GM21737 (cell line): ENCODE measurements at regions not wholly inside any gene's neighbourhood (a gene's known extent, or its start where the extent isn't known, plus 50 kb on each side); places are given as distances from the start of the nearest gene placed in this dataset.
"Not testable (repeated sequence)": the region's sequence is repeated elsewhere in the genome, so short reads cannot be mapped to it uniquely, and the experiment has no call there.

ENCODE experiments used
- ATAC-seq: cut with Tn5 transposase; IDR thresholded peaks from one replicate; pipeline ENCODE4 v1.9.1; 2021; ENCODE audit warnings: mild to moderate bottlenecking, moderate library complexity; ENCODE audit not compliant: unreplicated experiment

- no peak for ATAC-seq
Observed at GRCh38 chr5:85985167-85985566, 632.6 kb upstream of the COX7C start.

- no peak for ATAC-seq
Observed at GRCh38 chr5:85990998-85991397, 626.7 kb upstream of the COX7C start.

- ATAC-seq: not testable (repeated sequence)
Observed at GRCh38 chr5:85994653-85995052, 623.1 kb upstream of the COX7C start.

GRCh38 chr5:85998656-85999055 lies 619.1 kb upstream of the COX7C start:
- ATAC-seq: no peak

GRCh38 chr5:86008293-86008692 lies 609.4 kb upstream of the COX7C start:
- ATAC-seq: no peak

GRCh38 chr5:86008704-86009103 lies 609.0 kb upstream of the COX7C start:
- ATAC-seq: no peak

- ATAC-seq: no peak
Observed at GRCh38 chr5:86011937-86012336, 605.8 kb upstream of the COX7C start.

- no peak for ATAC-seq
Observed at GRCh38 chr5:86029308-86029707, 588.4 kb upstream of the COX7C start.

DNA sequence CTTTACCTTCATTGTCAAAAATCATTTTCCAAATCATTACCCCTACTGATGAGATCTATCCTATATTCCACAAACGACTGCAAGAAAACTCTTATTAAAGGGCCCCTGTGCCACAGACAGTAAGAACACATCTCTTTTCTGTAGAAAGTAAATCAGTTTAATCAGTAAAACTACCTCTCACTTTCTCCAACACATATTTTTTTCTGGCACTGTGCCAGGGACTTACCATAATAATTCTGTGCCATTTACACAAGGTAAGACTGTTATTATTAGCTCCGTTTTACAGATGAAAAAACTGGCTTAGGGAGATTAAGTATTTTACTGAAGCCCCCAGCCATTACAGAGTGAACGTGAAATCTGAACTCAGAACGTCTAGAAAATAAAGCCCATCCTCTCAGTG lies 587.0 kb upstream of the COX7C start:
- no peak for ATAC-seq

GRCh38 chr5:86038566-86038965 lies 579.2 kb upstream of the COX7C start:
- ATAC-seq: no peak

- no peak for ATAC-seq
Observed at GRCh38 chr5:86039351-86039750, 578.4 kb upstream of the COX7C start.

- no peak for ATAC-seq
Observed at GRCh38 chr5:86070719-86071118, 547.0 kb upstream of the COX7C start.

- ATAC-seq: no peak
Observed at GRCh38 chr5:86074297-86074696, 543.4 kb upstream of the COX7C start.

GRCh38 chr5:86075139-86075538 lies 542.6 kb upstream of the COX7C start:
- no peak for ATAC-seq

DNA sequence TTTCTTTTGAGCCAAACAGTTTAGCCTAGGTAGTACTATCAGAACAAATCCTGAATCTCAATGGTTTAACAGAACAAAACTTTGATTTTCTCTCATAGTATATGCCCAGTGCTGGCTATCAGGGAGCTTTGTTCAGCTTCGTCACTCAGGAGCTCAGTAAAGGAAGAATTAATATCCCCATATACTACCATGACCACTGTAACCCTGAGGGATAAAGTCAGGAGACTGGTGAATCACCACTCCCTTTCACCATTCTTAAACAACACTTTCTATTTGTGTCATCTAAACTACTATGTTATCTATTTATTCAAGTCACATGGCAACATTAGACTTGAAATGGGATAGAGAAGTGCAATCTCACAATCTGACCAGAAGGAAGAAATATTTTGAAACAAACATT lies 522.6 kb upstream of the COX7C start:
- no peak for ATAC-seq

GRCh38 chr5:86101966-86102365 lies 515.8 kb upstream of the COX7C start:
- no peak for ATAC-seq

- no peak for ATAC-seq
Observed at GRCh38 chr5:86108825-86109224, 508.9 kb upstream of the COX7C start.

GRCh38 chr5:86112249-86112648 lies 505.5 kb upstream of the COX7C start:
- ATAC-seq: no peak

- ATAC-seq: no peak
Observed at GRCh38 chr5:86115164-86115563, 502.6 kb upstream of the COX7C start.

DNA sequence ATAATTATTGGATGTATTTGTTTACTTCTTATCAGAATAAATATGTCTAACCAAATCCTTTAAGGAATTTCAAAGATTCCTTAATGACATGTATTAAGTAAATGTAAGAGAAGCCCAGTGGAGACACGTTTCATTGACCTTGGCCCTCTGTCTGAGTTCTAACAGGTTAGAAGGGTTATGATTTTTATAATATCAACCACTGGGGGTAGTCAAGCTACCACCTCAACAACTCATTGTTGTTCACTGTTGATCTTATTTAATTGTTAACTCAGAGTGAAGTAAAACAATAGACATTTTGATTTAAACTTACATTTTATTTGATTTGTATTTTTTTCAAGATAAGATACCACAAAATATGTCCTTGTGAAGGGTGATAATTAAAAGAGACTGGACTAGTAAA lies 499.2 kb upstream of the COX7C start:
- no peak for ATAC-seq

- ATAC-seq: no peak
Observed at GRCh38 chr5:86124333-86124732, 493.4 kb upstream of the COX7C start.

GRCh38 chr5:86125731-86126601 lies 491.8 kb upstream of the COX7C start:
- ATAC-seq: no peak

GRCh38 chr5:86127696-86128095 lies 490.0 kb upstream of the COX7C start:
- ATAC-seq: no peak
